Erythroblast (primary cell): ENCODE measurements at regions not wholly inside any gene's neighbourhood (a gene's known extent, or its start where the extent isn't known, plus 50 kb on each side); places are given as distances from the start of the nearest gene placed in this dataset.

Experiments
- GATA1 ChIP-seq: IDR thresholded peaks from 2 replicates; pipeline ENCODE4 v1.6.1; 2011; ENCODE audit warnings: low read depth, mild to moderate bottlenecking, control low read depth, low read length, moderate library complexity
- POLR2A ChIP-seq: IDR thresholded peaks from 2 replicates; pipeline ENCODE4 v1.6.1; 2011; ENCODE audit warnings: mild to moderate bottlenecking, low read length

- TF ChIP-seq GATA1 = no peak
- no peak for TF ChIP-seq POLR2A
These were observed 153.6 kb downstream of the FAM78B start for GRCh38 chr1:166013232-166013631.
